ENCODE measurements at regions not wholly inside any gene's neighbourhood (a gene's known extent, or its start where the extent isn't known, plus 50 kb on each side); places are given as distances from the start of the nearest gene placed in this dataset.

DNA sequence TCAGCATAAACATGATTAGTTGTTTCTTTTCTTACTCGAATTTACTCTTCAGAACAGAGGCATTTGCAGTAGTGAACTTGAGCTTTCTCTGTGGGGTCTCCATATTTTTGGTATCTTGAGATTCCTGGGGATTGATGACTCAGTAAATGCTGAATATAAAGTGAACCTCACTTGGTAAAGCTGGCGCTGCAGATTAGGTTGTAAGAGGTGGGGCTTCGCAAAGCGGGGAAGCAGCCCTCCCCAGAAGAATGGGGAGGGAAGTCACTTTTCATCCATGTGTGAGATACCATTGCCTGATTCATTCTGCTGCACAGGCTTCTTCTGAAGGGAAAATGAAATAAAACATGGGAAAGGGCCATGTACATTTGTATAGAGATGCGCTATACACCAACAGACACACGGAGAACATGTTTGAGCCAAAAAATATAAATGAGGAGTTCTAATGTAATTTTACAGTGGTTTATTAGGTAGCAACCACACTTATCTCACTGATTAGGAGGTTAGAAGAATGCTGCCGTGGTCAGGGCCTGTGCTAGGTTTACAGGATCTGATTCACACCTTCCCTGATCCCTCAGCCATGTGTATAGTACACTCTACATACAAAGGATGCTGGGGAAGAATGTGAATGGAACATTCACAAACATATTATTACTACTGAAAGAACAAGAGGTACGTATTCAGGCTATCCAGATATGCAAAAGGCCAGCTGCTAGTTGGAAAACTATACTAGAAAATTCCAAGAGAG is 63.5 kb downstream of the DNTTIP2 start:
- DNase-seq (ENCODE audit: low spot score) = no peak

GRCh38 chr1:93814795-93815340 is 64.1 kb downstream of the DNTTIP2 start:
- DNase-seq (ENCODE audit: low spot score) = no peak

GRCh38 chr1:93814059-93814794 is 64.8 kb downstream of the DNTTIP2 start:
- DNase-seq (ENCODE audit: low spot score) = peak; percentile 77

- no peak for DNase-seq (ENCODE audit: low spot score)
Observed at GRCh38 chr1:93813076-93813475, 65.9 kb downstream of the DNTTIP2 start.

GRCh38 chr1:93811326-93812065 is 67.5 kb downstream of the DNTTIP2 start:
- no peak for DNase-seq (ENCODE audit: low spot score)

DNA sequence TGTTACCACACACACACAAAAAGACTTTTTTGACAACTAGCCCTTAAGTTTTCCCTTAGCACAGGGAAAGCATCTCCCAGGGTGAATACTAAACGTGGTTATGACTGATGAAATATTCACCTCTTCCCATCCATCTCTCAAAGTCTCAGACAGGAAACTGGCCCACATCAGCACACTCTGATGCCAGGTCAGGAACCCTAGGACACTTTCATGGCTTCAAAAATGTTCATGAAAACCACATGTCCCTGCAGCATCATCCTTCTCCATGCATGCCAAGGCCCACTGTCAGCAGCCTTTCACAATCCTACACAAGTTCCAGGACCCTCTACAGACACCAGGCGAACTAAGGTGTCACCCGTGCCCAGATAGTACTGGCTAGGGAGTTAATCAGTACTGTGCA is 68.7 kb downstream of the DNTTIP2 start:
- DNase-seq (ENCODE audit: low spot score) = peak; percentile 62

GRCh38 chr1:93808871-93809270 is 70.1 kb downstream of the DNTTIP2 start:
- DNase-seq (ENCODE audit: low spot score) = no peak

DNA sequence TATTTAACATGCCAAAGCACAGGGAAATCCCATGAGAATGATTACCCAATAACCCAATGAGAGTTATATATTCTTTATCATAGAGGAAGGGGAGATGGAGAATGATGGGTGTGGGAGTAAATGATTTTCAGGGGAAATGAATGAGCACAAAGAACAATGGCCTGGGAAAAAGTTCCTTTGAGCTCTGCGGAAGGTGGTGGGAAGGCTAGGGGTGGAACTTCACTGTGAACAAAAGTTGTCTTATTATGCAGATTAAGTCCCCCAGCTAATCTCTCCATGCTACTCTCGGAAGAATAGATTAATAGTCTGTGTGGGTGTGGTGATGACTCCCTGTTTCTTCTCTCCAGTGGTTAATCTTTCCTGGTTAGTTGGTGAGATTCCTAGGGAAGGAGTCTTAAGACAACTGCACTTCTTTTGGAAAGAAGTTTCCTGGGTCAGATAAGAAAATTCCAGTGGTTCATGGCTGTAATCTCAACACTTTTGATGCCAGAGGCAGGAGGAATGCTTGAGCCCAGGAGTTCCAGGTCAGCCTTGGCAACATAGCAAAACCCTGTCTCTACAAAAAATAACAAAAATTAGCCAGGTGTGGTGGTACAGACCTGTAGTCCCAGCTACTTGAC is 71.6 kb downstream of the DNTTIP2 start:
- DNase-seq (ENCODE audit: low spot score) = no peak

GRCh38 chr1:93805027-93805610 is 73.9 kb downstream of the DNTTIP2 start:
- DNase-seq (ENCODE audit: low spot score) = peak; percentile 43

GRCh38 chr1:93804412-93804811 is 74.6 kb downstream of the DNTTIP2 start:
- DNase-seq (ENCODE audit: low spot score) = peak; percentile 64

- DNase-seq (ENCODE audit: low spot score) = no peak
Observed at GRCh38 chr1:93801471-93801870, 77.5 kb downstream of the DNTTIP2 start.

DNA sequence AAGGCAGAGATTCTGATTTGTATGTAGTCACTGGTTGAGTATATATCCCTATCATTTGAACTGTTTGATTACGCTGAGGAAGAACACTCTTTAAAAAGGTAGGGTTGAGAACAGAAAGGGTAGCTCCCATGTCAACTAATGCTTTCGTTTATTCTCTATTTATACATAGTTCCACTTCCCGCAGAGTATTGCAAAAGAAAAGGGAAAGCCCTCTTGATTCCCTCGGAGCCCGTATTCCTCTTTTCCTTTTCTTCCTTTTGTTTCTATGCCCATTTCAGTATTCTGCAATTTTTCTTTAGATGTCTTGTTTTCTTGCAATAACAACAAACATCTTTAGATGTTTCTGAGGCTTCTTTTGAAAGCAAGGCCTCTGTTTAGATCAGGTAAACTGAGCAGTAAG is 78.2 kb downstream of the DNTTIP2 start:
- DNase-seq (ENCODE audit: low spot score) = no peak

- peak; percentile 80 for DNase-seq (ENCODE audit: low spot score)
Observed at GRCh38 chr1:93798291-93798690, 80.7 kb downstream of the DNTTIP2 start.

DNA sequence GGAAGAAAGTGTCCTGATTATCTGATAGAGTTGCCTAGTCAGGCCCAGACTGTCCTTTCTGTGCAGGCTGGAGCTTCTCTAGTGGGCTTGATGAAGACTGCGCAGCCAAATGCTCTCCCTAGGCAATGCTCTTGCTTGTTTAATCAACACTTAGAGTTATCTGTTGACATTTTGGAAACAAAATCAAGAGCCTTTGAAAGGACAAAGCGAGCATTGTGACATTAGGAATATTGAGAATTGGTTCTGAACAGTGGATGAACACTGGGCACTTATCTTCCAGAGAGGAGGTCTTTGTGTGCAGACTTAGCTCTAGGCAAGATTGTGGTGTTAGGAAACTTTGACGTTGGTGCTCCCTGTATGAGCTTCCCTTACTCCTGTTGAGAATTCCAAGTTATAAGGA is 94.5 kb downstream of the DNTTIP2 start:
- no peak for DNase-seq (ENCODE audit: low spot score)

GRCh38 chr1:93783876-93784275 is 95.1 kb downstream of the DNTTIP2 start:
- DNase-seq (ENCODE audit: low spot score) = no peak

- no peak for DNase-seq (ENCODE audit: low spot score)
Observed at GRCh38 chr1:93779540-93780165, 98.0 kb upstream of the BCAR3 start.

GRCh38 chr1:93778457-93778856 is 96.8 kb upstream of the BCAR3 start:
- no peak for DNase-seq (ENCODE audit: low spot score)

- no peak for DNase-seq (ENCODE audit: low spot score)
Observed at GRCh38 chr1:93777255-93777654, 95.6 kb upstream of the BCAR3 start.

- no peak for DNase-seq (ENCODE audit: low spot score)
Observed at GRCh38 chr1:93776728-93777127, 95.1 kb upstream of the BCAR3 start.

DNA sequence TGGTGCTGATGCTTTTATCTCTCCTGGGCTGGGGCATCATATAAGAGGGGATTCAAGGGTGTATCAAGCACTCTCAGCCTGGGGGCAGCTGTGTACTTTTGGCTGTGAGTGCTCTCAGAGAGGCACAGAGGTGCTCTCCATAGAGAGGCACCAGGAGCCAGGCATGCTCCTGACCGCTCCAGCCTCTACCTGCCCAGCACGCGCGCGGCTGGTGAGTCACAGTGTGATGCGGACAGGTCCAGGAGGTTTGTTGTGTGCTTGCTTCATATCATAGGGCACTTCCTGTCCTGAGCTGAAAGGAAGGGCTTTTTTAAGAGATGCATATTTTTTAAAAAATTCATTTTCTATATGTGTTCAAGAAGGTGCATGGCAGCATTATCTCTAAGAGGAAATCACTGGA is 93.6 kb upstream of the BCAR3 start:
- DNase-seq (ENCODE audit: low spot score) = no peak

GRCh38 chr1:93774707-93775106 is 93.1 kb upstream of the BCAR3 start:
- DNase-seq (ENCODE audit: low spot score) = no peak

All from GM03348 (cell line).